ENCODE measurements at regions not wholly inside any gene's neighbourhood (a gene's known extent, or its start where the extent isn't known, plus 50 kb on each side); places are given as distances from the start of the nearest gene placed in this dataset.
"Not testable (repeated sequence)": the region's sequence is repeated elsewhere in the genome, so short reads cannot be mapped to it uniquely, and the experiment has no call there.

DNA sequence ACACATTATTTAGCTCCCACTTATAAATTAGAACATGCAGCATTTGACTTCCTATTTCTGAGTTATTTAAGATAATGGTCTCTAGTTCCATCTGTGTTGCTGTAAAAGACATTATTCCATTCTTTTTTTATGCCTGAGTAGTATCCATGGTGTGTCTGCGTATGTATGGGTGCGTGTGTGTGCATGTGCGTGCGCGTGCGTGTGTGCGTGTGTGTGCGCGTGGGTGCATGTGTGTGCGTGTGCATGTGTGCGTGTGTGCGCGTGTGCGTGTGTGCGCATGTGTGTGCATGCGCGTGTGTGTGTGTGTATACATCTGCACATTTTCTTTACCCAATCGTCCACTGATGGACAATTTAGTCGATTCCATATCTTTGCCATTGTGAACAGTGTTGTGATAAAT lies 479.4 kb upstream of the TMEM132C start:
- Histone ChIP-seq H3K4me1 (ENCODE audit: insufficient read depth, low read length) (no peaks in the 10 kb centered on the region), H3K4me3 (ENCODE audit: low read length) (no peak overlapping the region), H3K27me3 (ENCODE audit: insufficient read depth, low read length) (no peaks in the 10 kb centered on the region), H3K36me3 (ENCODE audit: insufficient read depth, low read depth, low read length) (no peaks in the 10 kb centered on the region), H3K9ac (ENCODE audit: low read depth, low read length) (no peak overlapping the region), H3K9me3 (ENCODE audit: insufficient read depth, low read depth, low read length) (no peaks in the 10 kb centered on the region), H3K27ac (ENCODE audit: low read length) (no peak overlapping the region)

DNA sequence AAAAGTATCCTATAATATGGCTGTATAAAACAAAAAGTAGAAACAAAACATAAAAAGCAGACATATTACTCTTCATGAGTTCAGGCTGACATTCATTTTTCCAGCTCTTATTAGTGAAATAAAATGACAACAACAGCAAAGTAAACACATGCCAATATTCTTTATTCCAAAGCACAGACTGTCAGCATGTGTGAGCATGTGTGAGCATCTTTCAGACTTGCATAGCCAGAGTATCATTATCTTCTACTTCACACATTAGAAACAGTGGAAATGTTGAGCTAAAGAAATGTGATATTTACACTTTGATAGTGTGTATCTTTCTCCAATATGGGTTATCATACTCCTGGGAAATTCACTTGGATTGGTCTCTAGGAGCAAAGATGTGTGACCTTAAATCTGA lies 476.6 kb upstream of the TMEM132C start:
- Histone ChIP-seq H3K4me1 (ENCODE audit: insufficient read depth, low read length) (no peaks in the 10 kb centered on the region), H3K27me3 (ENCODE audit: insufficient read depth, low read length) (no peaks in the 10 kb centered on the region), H3K27ac (ENCODE audit: low read length) (no peak overlapping the region), H3K4me3 (ENCODE audit: low read length) (no peak overlapping the region), H3K36me3 (ENCODE audit: insufficient read depth, low read depth, low read length) (no peaks in the 10 kb centered on the region), H3K9ac (ENCODE audit: low read depth, low read length) (no peak overlapping the region), H3K9me3 (ENCODE audit: insufficient read depth, low read depth, low read length) (no peaks in the 10 kb centered on the region)

DNA sequence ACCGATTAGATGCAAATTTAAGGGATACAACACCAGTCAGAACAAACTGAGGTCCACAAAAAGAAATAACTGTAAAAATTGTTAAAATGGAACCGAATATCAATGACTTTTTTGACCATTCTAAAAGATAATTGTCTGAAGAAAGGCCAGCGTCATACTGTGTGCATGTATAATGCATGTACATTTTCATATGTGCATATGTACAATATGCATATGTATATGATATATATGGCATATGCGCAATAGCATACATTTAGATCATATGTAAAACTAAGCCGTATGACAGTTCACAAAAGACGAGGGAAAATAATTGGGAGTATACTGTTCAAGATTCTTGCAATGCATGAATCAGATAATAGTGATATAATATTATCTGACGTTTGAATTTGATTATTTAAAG lies 475.8 kb upstream of the TMEM132C start:
- H3K27ac ChIP-seq (ENCODE audit: low read length) = no peak overlapping the region
- H3K9me3 ChIP-seq (ENCODE audit: insufficient read depth, low read depth, low read length) = no peaks in the 10 kb centered on the region
- H3K4me1 ChIP-seq (ENCODE audit: insufficient read depth, low read length) = no peaks in the 10 kb centered on the region
- no peak overlapping the region for H3K4me3 ChIP-seq (ENCODE audit: low read length)
- no peaks in the 10 kb centered on the region for H3K36me3 ChIP-seq (ENCODE audit: insufficient read depth, low read depth, low read length)
- H3K27me3 ChIP-seq (ENCODE audit: insufficient read depth, low read length) = no peaks in the 10 kb centered on the region
- no peak overlapping the region for H3K9ac ChIP-seq (ENCODE audit: low read depth, low read length)

GRCh38 chr12:127797918-127798317 lies 469.1 kb upstream of the TMEM132C start:
- Histone ChIP-seq H3K9me3 (ENCODE audit: insufficient read depth, low read depth, low read length) (no peaks in the 10 kb centered on the region), H3K9ac (ENCODE audit: low read depth, low read length) (no peak overlapping the region), H3K4me3 (ENCODE audit: low read length) (no peak overlapping the region), H3K36me3 (ENCODE audit: insufficient read depth, low read depth, low read length) (no peaks in the 10 kb centered on the region), H3K4me1 (ENCODE audit: insufficient read depth, low read length) (peaks cover 6% of the 10 kb centered on the region; the same call in 1 of the 2 replicates), H3K27me3 (ENCODE audit: insufficient read depth, low read length) (no peaks in the 10 kb centered on the region), H3K27ac (ENCODE audit: low read length) (no peak overlapping the region)

DNA sequence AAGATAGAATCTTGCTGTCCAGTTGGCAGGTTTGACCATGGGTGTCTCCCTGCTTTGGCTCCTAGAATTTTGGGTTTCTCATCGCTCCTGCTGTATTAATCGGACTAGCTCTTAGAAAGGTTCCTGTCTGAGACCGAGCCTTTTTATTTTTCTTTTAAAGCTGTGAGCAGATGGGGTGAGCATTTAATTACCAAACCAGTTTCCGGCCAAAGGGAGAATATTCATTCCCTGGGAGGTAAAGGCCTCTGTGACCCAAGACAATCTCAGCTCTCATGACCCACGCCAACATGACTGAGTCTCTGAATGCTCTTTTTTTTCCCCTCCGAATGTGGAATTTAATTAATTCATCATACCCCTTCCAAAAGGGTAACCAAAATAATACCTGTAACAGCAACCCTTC lies 464.7 kb upstream of the TMEM132C start:
- H3K27ac ChIP-seq (ENCODE audit: low read length) = no peak overlapping the region
- H3K9me3 ChIP-seq (ENCODE audit: insufficient read depth, low read depth, low read length) = no peaks in the 10 kb centered on the region
- peaks cover 6% of the 10 kb centered on the region; the same call in 1 of the 2 replicates for H3K4me1 ChIP-seq (ENCODE audit: insufficient read depth, low read length)
- H3K36me3 ChIP-seq (ENCODE audit: insufficient read depth, low read depth, low read length) = no peaks in the 10 kb centered on the region
- no peak overlapping the region for H3K4me3 ChIP-seq (ENCODE audit: low read length)
- H3K27me3 ChIP-seq (ENCODE audit: insufficient read depth, low read length) = no peaks in the 10 kb centered on the region
- H3K9ac ChIP-seq (ENCODE audit: low read depth, low read length) = no peak overlapping the region

- Histone ChIP-seq H3K27me3 (ENCODE audit: insufficient read depth, low read length) (no peaks in the 10 kb centered on the region), H3K4me3 (ENCODE audit: low read length) (no peak overlapping the region), H3K36me3 (ENCODE audit: insufficient read depth, low read depth, low read length) (no peaks in the 10 kb centered on the region), H3K27ac (ENCODE audit: low read length) (no peak overlapping the region), H3K9me3 (ENCODE audit: insufficient read depth, low read depth, low read length) (no peaks in the 10 kb centered on the region), H3K4me1 (ENCODE audit: insufficient read depth, low read length) (peaks cover 6% of the 10 kb centered on the region; the same call in 1 of the 2 replicates), H3K9ac (ENCODE audit: low read depth, low read length) (no peak overlapping the region)
Observed at GRCh38 chr12:127803545-127803944, 463.4 kb upstream of the TMEM132C start.

- Histone ChIP-seq H3K27me3 (ENCODE audit: insufficient read depth, low read length) (no peaks in the 10 kb centered on the region), H3K27ac (ENCODE audit: low read length) (no peak overlapping the region), H3K4me3 (ENCODE audit: low read length) (no peak overlapping the region), H3K4me1 (ENCODE audit: insufficient read depth, low read length) (peaks cover 5% of the 10 kb centered on the region; the same call in 1 of the 2 replicates), H3K9me3 (ENCODE audit: insufficient read depth, low read depth, low read length) (no peaks in the 10 kb centered on the region), H3K36me3 (ENCODE audit: insufficient read depth, low read depth, low read length) (no peaks in the 10 kb centered on the region), H3K9ac (ENCODE audit: low read depth, low read length) (no peak overlapping the region)
Observed at GRCh38 chr12:127809275-127809674, 457.7 kb upstream of the TMEM132C start.

GRCh38 chr12:127810041-127810440 lies 456.9 kb upstream of the TMEM132C start:
- H3K36me3 ChIP-seq (ENCODE audit: insufficient read depth, low read depth, low read length) = no peaks in the 10 kb centered on the region
- H3K4me3 ChIP-seq (ENCODE audit: low read length) = no peak overlapping the region
- no peaks in the 10 kb centered on the region for H3K27me3 ChIP-seq (ENCODE audit: insufficient read depth, low read length)
- no peak overlapping the region for H3K27ac ChIP-seq (ENCODE audit: low read length)
- H3K4me1 ChIP-seq (ENCODE audit: insufficient read depth, low read length) = peaks cover 5% of the 10 kb centered on the region; the same call in 1 of the 2 replicates
- H3K9ac ChIP-seq (ENCODE audit: low read depth, low read length) = no peak overlapping the region
- H3K9me3 ChIP-seq (ENCODE audit: insufficient read depth, low read depth, low read length) = no peaks in the 10 kb centered on the region

DNA sequence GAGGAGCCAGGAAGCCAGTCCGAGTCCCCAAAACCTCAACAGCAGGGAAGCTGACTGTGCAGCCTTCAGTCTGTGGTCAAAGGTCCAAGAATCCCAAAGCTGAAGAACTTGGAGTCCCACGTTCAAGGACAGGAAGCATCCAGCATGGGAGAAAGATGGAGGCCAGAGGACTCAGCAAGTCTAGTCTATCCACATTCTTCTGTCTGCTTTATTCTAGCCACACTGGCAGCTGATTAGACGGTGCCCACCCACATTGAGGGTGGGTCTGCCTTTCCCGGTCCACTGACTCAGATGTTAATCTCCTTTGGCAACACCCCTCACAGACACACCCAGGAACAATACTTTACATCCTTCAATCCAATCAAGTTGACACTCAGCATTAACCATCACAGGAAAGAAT lies 456.5 kb upstream of the TMEM132C start:
- H3K27me3 ChIP-seq (ENCODE audit: insufficient read depth, low read length); H3K36me3 ChIP-seq (ENCODE audit: insufficient read depth, low read depth, low read length); H3K9ac ChIP-seq (ENCODE audit: low read depth, low read length); H3K27ac ChIP-seq (ENCODE audit: low read length); H3K9me3 ChIP-seq (ENCODE audit: insufficient read depth, low read depth, low read length); H3K4me1 ChIP-seq (ENCODE audit: insufficient read depth, low read length); H3K4me3 ChIP-seq (ENCODE audit: low read length): not testable (repeated sequence)

GRCh38 chr12:127811988-127812387 lies 455.0 kb upstream of the TMEM132C start:
- Histone ChIP-seq H3K9me3 (ENCODE audit: insufficient read depth, low read depth, low read length) (no peaks in the 10 kb centered on the region), H3K4me1 (ENCODE audit: insufficient read depth, low read length) (peaks cover 5% of the 10 kb centered on the region; the same call in 1 of the 2 replicates), H3K9ac (ENCODE audit: low read depth, low read length) (no peak overlapping the region), H3K27me3 (ENCODE audit: insufficient read depth, low read length) (no peaks in the 10 kb centered on the region), H3K36me3 (ENCODE audit: insufficient read depth, low read depth, low read length) (no peaks in the 10 kb centered on the region), H3K27ac (ENCODE audit: low read length) (no peak overlapping the region), H3K4me3 (ENCODE audit: low read length) (no peak overlapping the region)

DNA sequence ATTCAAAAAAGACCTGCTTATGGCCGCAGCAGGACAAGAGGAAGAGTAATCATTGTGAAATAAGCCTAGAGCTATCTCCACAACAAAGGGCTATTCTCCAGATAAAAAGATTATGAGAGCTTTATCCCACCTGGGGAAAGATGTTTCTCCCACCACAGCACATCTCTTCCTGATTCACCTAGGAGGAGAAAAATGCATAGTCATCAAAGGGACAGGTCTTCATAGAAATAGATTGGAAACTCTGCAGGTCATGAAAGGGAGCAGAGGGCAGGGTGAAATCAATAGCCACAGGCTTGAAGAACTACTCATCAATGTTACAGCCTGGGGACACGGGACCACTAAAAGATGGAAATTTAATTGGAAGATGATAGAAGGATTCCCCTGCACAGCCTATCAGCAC lies 453.8 kb upstream of the TMEM132C start:
- Histone ChIP-seq H3K27ac (ENCODE audit: low read length) (no peak overlapping the region), H3K27me3 (ENCODE audit: insufficient read depth, low read length) (no peaks in the 10 kb centered on the region), H3K36me3 (ENCODE audit: insufficient read depth, low read depth, low read length) (no peaks in the 10 kb centered on the region), H3K4me1 (ENCODE audit: insufficient read depth, low read length) (peaks cover 5% of the 10 kb centered on the region; the same call in 1 of the 2 replicates), H3K9me3 (ENCODE audit: insufficient read depth, low read depth, low read length) (no peaks in the 10 kb centered on the region), H3K4me3 (ENCODE audit: low read length) (no peak overlapping the region), H3K9ac (ENCODE audit: low read depth, low read length) (no peak overlapping the region)

DNA sequence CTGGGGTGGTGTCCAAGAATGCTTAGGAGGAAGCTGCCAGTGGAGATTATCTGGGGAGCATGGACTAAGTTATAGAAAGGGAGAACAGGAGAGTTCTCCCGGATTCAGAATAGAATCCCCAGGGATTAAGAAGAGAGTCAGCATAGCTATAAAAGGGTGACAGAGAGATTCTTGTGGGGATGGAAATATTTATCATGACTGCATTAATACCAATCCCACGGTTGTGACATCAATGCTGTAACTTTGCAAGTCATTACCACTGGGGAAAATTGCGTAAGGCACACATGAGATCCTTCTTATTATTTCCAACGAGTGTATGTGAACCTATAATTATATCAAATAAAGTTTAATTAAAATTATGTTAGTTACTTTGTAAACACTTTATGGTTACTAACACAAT lies 447.9 kb upstream of the TMEM132C start:
- Histone ChIP-seq H3K36me3 (ENCODE audit: insufficient read depth, low read depth, low read length) (no peaks in the 10 kb centered on the region), H3K9me3 (ENCODE audit: insufficient read depth, low read depth, low read length) (no peaks in the 10 kb centered on the region), H3K4me1 (ENCODE audit: insufficient read depth, low read length) (peaks cover 3% of the 10 kb centered on the region; the same call in 1 of the 2 replicates), H3K4me3 (ENCODE audit: low read length) (no peak overlapping the region), H3K27me3 (ENCODE audit: insufficient read depth, low read length) (no peaks in the 10 kb centered on the region), H3K9ac (ENCODE audit: low read depth, low read length) (no peak overlapping the region), H3K27ac (ENCODE audit: low read length) (no peak overlapping the region)

DNA sequence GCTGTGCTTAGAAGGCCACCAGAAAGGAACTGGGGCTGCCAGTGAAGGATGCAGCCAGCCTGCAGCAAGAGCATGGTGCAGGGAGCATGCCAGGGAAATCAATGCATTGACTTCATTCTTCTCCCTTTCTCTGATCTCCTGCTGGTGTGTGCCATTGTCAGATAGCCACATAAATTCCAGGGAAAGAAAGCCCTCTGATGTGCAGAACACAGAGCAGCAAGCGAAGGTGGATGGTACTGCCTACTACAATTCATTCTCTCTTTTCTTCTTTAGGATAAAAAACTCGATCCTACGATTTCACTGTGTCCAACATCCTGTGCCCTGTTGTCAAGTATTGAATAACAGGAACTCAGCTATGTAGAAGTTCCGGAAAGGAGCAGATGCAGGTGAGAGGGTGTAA lies 446.7 kb upstream of the TMEM132C start:
- H3K9ac ChIP-seq (ENCODE audit: low read depth, low read length) = no peak overlapping the region
- no peak overlapping the region for H3K27ac ChIP-seq (ENCODE audit: low read length)
- no peaks in the 10 kb centered on the region for H3K27me3 ChIP-seq (ENCODE audit: insufficient read depth, low read length)
- no peaks in the 10 kb centered on the region for H3K9me3 ChIP-seq (ENCODE audit: insufficient read depth, low read depth, low read length)
- no peak overlapping the region for H3K4me3 ChIP-seq (ENCODE audit: low read length)
- no peaks in the 10 kb centered on the region for H3K36me3 ChIP-seq (ENCODE audit: insufficient read depth, low read depth, low read length)
- H3K4me1 ChIP-seq (ENCODE audit: insufficient read depth, low read length) = peaks cover 3% of the 10 kb centered on the region; the same call in 1 of the 2 replicates

All from iPS-20b (cell line).